ENCODE measurements at regions not wholly inside any gene's neighbourhood (a gene's known extent, or its start where the extent isn't known, plus 50 kb on each side); places are given as distances from the start of the nearest gene placed in this dataset.

- TF ChIP-seq, protein P1, sequence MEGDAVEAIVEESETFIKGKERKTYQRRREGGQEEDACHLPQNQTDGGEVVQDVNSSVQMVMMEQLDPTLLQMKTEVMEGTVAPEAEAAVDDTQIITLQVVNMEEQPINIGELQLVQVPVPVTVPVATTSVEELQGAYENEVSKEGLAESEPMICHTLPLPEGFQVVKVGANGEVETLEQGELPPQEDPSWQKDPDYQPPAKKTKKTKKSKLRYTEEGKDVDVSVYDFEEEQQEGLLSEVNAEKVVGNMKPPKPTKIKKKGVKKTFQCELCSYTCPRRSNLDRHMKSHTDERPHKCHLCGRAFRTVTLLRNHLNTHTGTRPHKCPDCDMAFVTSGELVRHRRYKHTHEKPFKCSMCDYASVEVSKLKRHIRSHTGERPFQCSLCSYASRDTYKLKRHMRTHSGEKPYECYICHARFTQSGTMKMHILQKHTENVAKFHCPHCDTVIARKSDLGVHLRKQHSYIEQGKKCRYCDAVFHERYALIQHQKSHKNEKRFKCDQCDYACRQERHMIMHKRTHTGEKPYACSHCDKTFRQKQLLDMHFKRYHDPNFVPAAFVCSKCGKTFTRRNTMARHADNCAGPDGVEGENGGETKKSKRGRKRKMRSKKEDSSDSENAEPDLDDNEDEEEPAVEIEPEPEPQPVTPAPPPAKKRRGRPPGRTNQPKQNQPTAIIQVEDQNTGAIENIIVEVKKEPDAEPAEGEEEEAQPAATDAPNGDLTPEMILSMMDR (IDR thresholded peaks at IDR 0.05), result no peak
- no peak for TF ChIP-seq POLR2A (IDR thresholded peaks at IDR 0.05)
- no peaks in the 10 kb centered on the region for H3K36me3 ChIP-seq
- no peaks in the 10 kb centered on the region for H3K27me3 ChIP-seq
- peak overlapping the region in 2 of 4 donors; percentile 8 to 39 for H3K27ac ChIP-seq
- DNase-seq, result peak in 2 of 3 donors; percentile 50 to 64
- peaks cover 0 to 4% (median 0%) of the 10 kb centered on the region in 4 donors for H3K9me3 ChIP-seq
- H3K4me3 ChIP-seq, result no peak overlapping the region
- H3K4me1 ChIP-seq, result no peaks in the 10 kb centered on the region
Observed at GRCh38 chr10:33661580-33662336, 327.3 kb upstream of the NRP1 start.

DNA sequence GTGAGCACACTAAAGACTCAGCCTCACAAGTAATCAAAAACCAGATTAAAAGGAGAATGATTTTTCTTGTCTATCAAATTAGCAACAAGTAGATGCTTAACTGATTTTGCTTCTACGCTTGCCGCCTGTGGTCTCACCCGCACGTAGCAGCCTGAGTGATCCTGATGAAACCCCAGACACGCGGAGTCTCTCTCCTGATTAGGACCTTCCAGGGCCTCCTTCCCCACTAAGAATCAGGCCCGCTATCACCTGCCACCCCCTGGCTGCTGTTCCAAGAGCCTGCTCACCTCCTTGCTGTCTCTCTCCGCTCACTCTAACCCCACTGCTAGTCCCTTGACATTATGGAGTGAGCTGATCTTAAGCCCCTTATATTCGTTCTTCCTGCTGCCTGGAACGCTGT, 325.9 kb upstream of the NRP1 start:
- no peak overlapping the region for H3K4me3 ChIP-seq
- no peak for TF ChIP-seq POLR2A (IDR thresholded peaks at IDR 0.05)
- TF ChIP-seq, protein P1 (IDR thresholded peaks at IDR 0.05), result no peak
- peaks cover 0 to 4% (median 0%) of the 10 kb centered on the region in 4 donors for H3K9me3 ChIP-seq
- no peaks in the 10 kb centered on the region for H3K36me3 ChIP-seq
- H3K4me1 ChIP-seq, result no peaks in the 10 kb centered on the region
- H3K27me3 ChIP-seq, result no peaks in the 10 kb centered on the region
- DNase-seq, result no peak
- H3K27ac ChIP-seq, result no peak overlapping the region

DNA sequence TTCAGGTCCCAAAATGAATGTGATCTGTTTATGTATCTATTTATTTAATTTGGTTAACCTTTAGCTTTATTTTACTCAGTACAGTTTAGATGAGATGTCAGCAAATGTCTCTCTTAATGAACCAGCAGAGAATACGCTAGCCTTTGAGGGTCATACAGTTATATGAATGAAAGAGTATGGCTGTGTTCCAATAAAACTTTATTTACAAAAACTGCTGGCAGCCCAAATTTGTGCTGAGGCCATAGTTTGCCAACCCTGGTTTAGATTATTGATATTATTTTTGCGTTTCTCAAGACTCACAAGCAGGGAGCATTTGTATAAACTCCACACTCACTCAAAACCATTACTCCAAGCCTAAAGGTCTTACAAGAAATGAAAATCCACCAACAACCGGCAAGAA, 323.4 kb upstream of the NRP1 start:
- TF ChIP-seq, protein P1 (IDR thresholded peaks at IDR 0.05), result no peak
- no peak for TF ChIP-seq POLR2A (IDR thresholded peaks at IDR 0.05)
- Histone ChIP-seq H3K36me3 (no peaks in the 10 kb centered on the region), H3K4me1 (no peaks in the 10 kb centered on the region), H3K27ac (no peak overlapping the region), H3K9me3 (no peaks in the 10 kb centered on the region), H3K4me3 (no peak overlapping the region), H3K27me3 (no peaks in the 10 kb centered on the region)
- no peak for DNase-seq

- Histone ChIP-seq H3K4me1 (no peaks in the 10 kb centered on the region), H3K36me3 (no peaks in the 10 kb centered on the region), H3K9me3 (no peaks in the 10 kb centered on the region), H3K27me3 (no peaks in the 10 kb centered on the region), H3K4me3 (no peak overlapping the region), H3K27ac (no peak overlapping the region)
- DNase-seq, result no peak
- TF ChIP-seq, protein P1 (IDR thresholded peaks at IDR 0.05), result no peak
- no peak for TF ChIP-seq POLR2A (IDR thresholded peaks at IDR 0.05)
Observed at GRCh38 chr10:33657154-33657908, 322.9 kb upstream of the NRP1 start.

GRCh38 chr10:33655921-33656320, 321.5 kb upstream of the NRP1 start:
- no peaks in the 10 kb centered on the region for H3K4me1 ChIP-seq

More at GRCh38 chr10:33655921-33656320, 321.5 kb upstream of the NRP1 start:
- Histone ChIP-seq H3K36me3 (no peaks in the 10 kb centered on the region), H3K27me3 (no peaks in the 10 kb centered on the region), H3K9me3 (no peaks in the 10 kb centered on the region), H3K27ac (no peak overlapping the region), H3K4me3 (no peak overlapping the region)
- no peak for DNase-seq
- TF ChIP-seq, protein P1 (IDR thresholded peaks at IDR 0.05), result no peak
- TF ChIP-seq POLR2A (IDR thresholded peaks at IDR 0.05), result no peak
